HEK293T (cell line): ENCODE measurements at regions not wholly inside any gene's neighbourhood (a gene's known extent, or its start where the extent isn't known, plus 50 kb on each side); places are given as distances from the start of the nearest gene placed in this dataset.

ENCODE experiments used
- BHLHE40 ChIP-seq: fragments of 450-650 bp; IDR thresholded peaks from 2 replicates; pipeline ENCODE4 v1.6.1; 2016; ENCODE audit warnings: mild to moderate bottlenecking, moderate library complexity, borderline replicate concordance
- FOXM1 ChIP-seq: fragments of 450-650 bp; IDR thresholded peaks from 2 replicates; pipeline ENCODE4 v1.6.1; 2017; ENCODE audit warnings: mild to moderate bottlenecking, borderline replicate concordance
- HDGF ChIP-seq: fragments of 450-650 bp; IDR thresholded peaks from 2 replicates; pipeline ENCODE4 v1.6.1; 2017; ENCODE audit warnings: antibody characterized with exemption, borderline replicate concordance
- L3MBTL2 ChIP-seq: fragments of 450-650 bp; conservative IDR thresholded peaks from 2 replicates; pipeline ENCODE4 v1.6.1; 2016; ENCODE audit warnings: mild to moderate bottlenecking
- LEF1 ChIP-seq: fragments of 450-650 bp; IDR thresholded peaks from 2 replicates; pipeline ENCODE4 v1.6.1; 2017; ENCODE audit warnings: mild to moderate bottlenecking, borderline replicate concordance
- NFRKB ChIP-seq: fragments of 450-650 bp; IDR thresholded peaks from 2 replicates; pipeline ENCODE4 v1.6.1; 2016; ENCODE audit warnings: mild to moderate bottlenecking, moderate library complexity
- SP1 ChIP-seq: fragments of 450-650 bp; IDR thresholded peaks from 2 replicates; pipeline ENCODE4 v1.6.1; 2017
- SUZ12 ChIP-seq: fragments of 450-650 bp; IDR thresholded peaks from 2 replicates; pipeline ENCODE4 v1.6.1; 2016; ENCODE audit warnings: mild to moderate bottlenecking
- TARDBP ChIP-seq: fragments of 450-650 bp; IDR thresholded peaks from 2 replicates; pipeline ENCODE4 v1.6.1; 2016
- ZNF384 ChIP-seq: fragments of 450-650 bp; IDR thresholded peaks from 2 replicates; pipeline ENCODE4 v1.6.1; 2016
- TF ChIP-seq, protein P1 (sequence below): fragments of 450-650 bp; IDR thresholded peaks from 2 replicates; pipeline ENCODE4 v1.6.1; 2016

DNA sequence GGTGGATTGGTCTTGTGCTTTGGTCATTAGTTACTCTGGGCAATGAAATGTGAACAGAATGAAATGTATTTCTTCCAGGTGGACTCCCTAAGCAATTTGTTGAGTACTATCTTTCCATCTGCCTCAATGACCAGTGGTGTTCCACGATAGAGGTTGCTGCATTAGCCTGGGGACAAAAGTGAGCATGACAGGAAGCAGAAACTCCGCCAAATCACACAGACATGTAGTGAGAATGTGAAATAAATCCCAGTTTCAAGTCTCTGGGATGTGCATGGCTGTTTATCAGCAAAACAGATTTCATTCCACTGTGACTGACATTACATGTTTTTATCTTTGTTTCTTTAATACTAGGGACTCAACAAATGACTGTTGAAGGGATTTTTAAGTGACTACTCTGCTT is 63.3 kb upstream of the DCBLD2 start:
- TF ChIP-seq NFRKB = no peak
- TF ChIP-seq SP1 = no peak
- TF ChIP-seq, protein P1, sequence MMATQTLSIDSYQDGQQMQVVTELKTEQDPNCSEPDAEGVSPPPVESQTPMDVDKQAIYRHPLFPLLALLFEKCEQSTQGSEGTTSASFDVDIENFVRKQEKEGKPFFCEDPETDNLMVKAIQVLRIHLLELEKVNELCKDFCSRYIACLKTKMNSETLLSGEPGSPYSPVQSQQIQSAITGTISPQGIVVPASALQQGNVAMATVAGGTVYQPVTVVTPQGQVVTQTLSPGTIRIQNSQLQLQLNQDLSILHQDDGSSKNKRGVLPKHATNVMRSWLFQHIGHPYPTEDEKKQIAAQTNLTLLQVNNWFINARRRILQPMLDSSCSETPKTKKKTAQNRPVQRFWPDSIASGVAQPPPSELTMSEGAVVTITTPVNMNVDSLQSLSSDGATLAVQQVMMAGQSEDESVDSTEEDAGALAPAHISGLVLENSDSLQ = no peak
- no peak for TF ChIP-seq FOXM1
- TF ChIP-seq ZNF384 = no peak
- TF ChIP-seq TARDBP = no peak
- no peak for TF ChIP-seq LEF1
- no peak for TF ChIP-seq L3MBTL2
- no peak for TF ChIP-seq SUZ12
- TF ChIP-seq HDGF = no peak
- TF ChIP-seq BHLHE40 = no peak
